DND-41 (cell line): ENCODE measurements at regions not wholly inside any gene's neighbourhood (a gene's known extent, or its start where the extent isn't known, plus 50 kb on each side); places are given as distances from the start of the nearest gene placed in this dataset.

ENCODE experiments used
- CTCF ChIP-seq: IDR thresholded peaks from 2 replicates; pipeline ENCODE4 v1.5.1; 2012; ENCODE audit warnings: borderline replicate concordance, low read length, moderate library complexity, mild to moderate bottlenecking; ENCODE audit not compliant: poor library complexity, severe bottlenecking; ENCODE audit errors: extremely low read depth
- EZH2 ChIP-seq: IDR thresholded peaks from 3 replicates; pipeline ENCODE4 v1.6.1; 2012; ENCODE audit warnings: borderline replicate concordance, low read depth, mild to moderate bottlenecking, moderate library complexity, low read length, inconsistent platforms; ENCODE audit not compliant: severe bottlenecking

GRCh38 chr15:58331913-58332675, 99.7 kb upstream of the LIPC start:
- TF ChIP-seq CTCF (no peak), EZH2 (no peak)
